GM12878 (cell line): ENCODE measurements at regions not wholly inside any gene's neighbourhood (a gene's known extent, or its start where the extent isn't known, plus 50 kb on each side); places are given as distances from the start of the nearest gene placed in this dataset.

ENCODE experiments used
- CHD2 ChIP-seq: IDR thresholded peaks from 2 replicates; pipeline ENCODE4 v1.6.1; 2011; ENCODE audit warnings: low read depth, low read length, improper control_type of control experiment, borderline replicate concordance
- E2F4 ChIP-seq: IDR thresholded peaks from 2 replicates; pipeline ENCODE4 v1.6.1; 2012; ENCODE audit warnings: low read depth, low read length, improper control_type of control experiment
- GATAD2B ChIP-seq: fragments of 450-650 bp; conservative IDR thresholded peaks from 2 replicates; pipeline ENCODE4 v1.6.1; 2017; ENCODE audit warnings: low read depth, mild to moderate bottlenecking, moderate library complexity
- NFYB ChIP-seq: IDR thresholded peaks from 2 replicates; pipeline ENCODE4 v1.6.1; 2011; ENCODE audit warnings: low read depth, mild to moderate bottlenecking, low read length, improper control_type of control experiment, moderate library complexity; ENCODE audit not compliant: insufficient read depth
- YY1 ChIP-seq: IDR thresholded peaks from 2 replicates; pipeline ENCODE4 v1.6.1; 2011; ENCODE audit warnings: low read depth, mild to moderate bottlenecking, low read length

DNA sequence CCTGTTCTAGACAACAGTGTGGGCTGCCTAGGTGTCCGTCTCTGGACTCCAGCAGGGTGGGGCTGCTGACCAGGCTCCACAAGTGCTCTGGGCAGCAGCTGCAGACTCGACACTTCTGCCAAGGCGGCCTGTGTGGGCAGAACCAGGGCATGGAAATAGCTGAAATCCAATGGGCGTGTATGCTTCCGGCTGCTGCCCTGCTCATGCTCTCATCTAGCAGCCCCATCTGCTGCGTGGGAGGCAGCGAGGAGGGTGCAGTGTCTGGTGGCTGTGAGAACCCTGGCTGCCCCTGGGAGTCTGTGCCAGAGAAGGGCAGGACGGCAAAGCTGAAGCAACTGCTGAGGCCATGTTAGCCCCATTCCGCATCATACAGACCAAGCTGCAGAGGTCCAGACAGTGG is 174.9 kb downstream of the SOX11 start:
- TF ChIP-seq YY1 (no peak), NFYB (no peak), E2F4 (no peak), GATAD2B (no peak), CHD2 (no peak)
